PC-3 (cell line): ENCODE measurements at regions not wholly inside any gene's neighbourhood (a gene's known extent, or its start where the extent isn't known, plus 50 kb on each side); places are given as distances from the start of the nearest gene placed in this dataset.

Source experiments
- ATAC-seq: fragments of 200-7000 bp; cut with Tn5 transposase; 2 replicates; pipeline ENCODE4 v1.9.1; 2020; ENCODE audit warnings: mild to moderate bottlenecking, moderate library complexity
- BruUV-seq: library from RNA; stranded (reverse); fragments of 400-500 nt; replicated peaks from 2 replicates; lab custom pipeline; 2021; lab: Mats Ljungman, UMichigan
- CTCF ChIA-PET: fragments of 300-600 bp; sonication (Branson Sonifier 250); formaldehyde crosslinking; loops from one replicate; lab custom pipeline; 2022; ENCODE audit warnings: antibody characterized with exemption; lab: Charles Lee
- POLR2A ChIA-PET: fragments of 300-600 bp; sonication (Branson Sonifier 250); formaldehyde crosslinking; loops from one replicate; lab custom pipeline; 2022; ENCODE audit warnings: antibody characterized with exemption; ENCODE audit not compliant: unreplicated experiment; lab: Charles Lee
- DNase-seq: peaks from one replicate; pipeline ENCODE4 v3.0.0-alpha.2; 2015
- H2AFZ ChIP-seq: fragments of 300-600 bp; sonication (generic); 2 replicates; pipeline ENCODE4 v1.6.0; 2016; ENCODE audit warnings: antibody characterized with exemption, low read length
- H3F3A ChIP-seq: fragments of 300-600 bp; sonication (generic); one replicate; pipeline ENCODE4 v1.6.0; 2017; ENCODE audit warnings: antibody characterized with exemption, low read length, control low read depth, mild to moderate bottlenecking; ENCODE audit not compliant: unreplicated experiment
- H3K27ac ChIP-seq: fragments of 300-600 bp; sonication (generic); 2 replicates; pipeline ENCODE4 v1.5.1; 2016; ENCODE audit warnings: mild to moderate bottlenecking, low read length
- H3K27me3 ChIP-seq: fragments of 300-600 bp; sonication (generic); 2 replicates; pipeline ENCODE4 v1.6.1; 2016; ENCODE audit warnings: low read length, mixed read lengths
- H3K36me3 ChIP-seq: fragments of 300-600 bp; sonication (generic); 2 replicates; pipeline ENCODE4 v1.6.1; 2016; ENCODE audit warnings: low read depth, mixed run types, low read length, mixed read lengths
- H3K4me1 ChIP-seq: fragments of 300-600 bp; sonication (generic); 2 replicates; pipeline ENCODE4 v1.5.1; 2016; ENCODE audit warnings: low read length; ENCODE audit not compliant: insufficient read depth
- H3K4me2 ChIP-seq: fragments of 300-600 bp; sonication (generic); 2 replicates; pipeline ENCODE4 v1.6.0; 2016; ENCODE audit warnings: low read length
- H3K4me3 ChIP-seq: fragments of 300-600 bp; sonication (generic); 2 replicates; pipeline ENCODE4 v1.5.1; 2016; ENCODE audit warnings: mild to moderate bottlenecking, low read length, mixed read lengths
- H3K79me2 ChIP-seq: fragments of 300-600 bp; sonication (generic); 2 replicates; pipeline ENCODE4 v1.6.1; 2017; ENCODE audit warnings: low read length, mixed read lengths
- H3K9ac ChIP-seq: fragments of 300-600 bp; sonication (generic); 2 replicates; pipeline ENCODE4 v1.6.0; 2016; ENCODE audit warnings: mild to moderate bottlenecking, low read length
- H3K9me2 ChIP-seq: fragments of 300-600 bp; sonication (generic); replicated peaks from 2 replicates; pipeline ENCODE4 v1.6.1; 2016; ENCODE audit warnings: mixed run types, low read length, mixed read lengths
- H3K9me3 ChIP-seq: fragments of 300-600 bp; sonication (generic); 2 replicates; pipeline ENCODE4 v1.6.1; 2016; ENCODE audit warnings: low read length, mixed read lengths
- H4K20me1 ChIP-seq: fragments of 300-600 bp; sonication (generic); 2 replicates; pipeline ENCODE4 v1.6.1; 2016; ENCODE audit warnings: low read length, mixed read lengths
- CTCF ChIP-seq: fragments of 300-600 bp; sonication (generic); conservative IDR thresholded peaks from 2 replicates; pipeline ENCODE4 v1.5.1; 2017; ENCODE audit warnings: antibody characterized with exemption, low read depth, mild to moderate bottlenecking, low read length
- EZH2 ChIP-seq: fragments of 300-600 bp; sonication (generic); IDR thresholded peaks from one replicate; pipeline ENCODE4 v1.6.1; 2017; ENCODE audit warnings: antibody characterized with exemption, mild to moderate bottlenecking, low read length; ENCODE audit not compliant: unreplicated experiment
- EZH2phosphoT487 ChIP-seq: fragments of 300-600 bp; sonication (generic); IDR thresholded peaks from 2 replicates; pipeline ENCODE4 v1.6.1; 2018; ENCODE audit warnings: mild to moderate bottlenecking, antibody characterized with exemption, low read length, borderline replicate concordance
- intact Hi-C: fragments of 100-400 bp; cut with micrococcal nuclease; formaldehyde crosslinking; loops from 2 replicates; pipeline ENCODE4 v1.9.0; 2023

GRCh38 chr5:174303437-174304045 lies 258.0 kb downstream of the NSG2 start:
- Histone ChIP-seq H3K9ac (no peak overlapping the region), H3K9me2 (no peaks in the 10 kb centered on the region), H3K36me3 (no peaks in the 10 kb centered on the region), H3K9me3 (no peaks in the 10 kb centered on the region), H3K27ac (no peak overlapping the region), H3K27me3 (peaks cover 89% of the 10 kb centered on the region), H3K4me1 (no peaks in the 10 kb centered on the region), H3K4me2 (no peak overlapping the region), H3F3A (no peaks in the 10 kb centered on the region), H3K79me2 (no peaks in the 10 kb centered on the region), H3K4me3 (no peak overlapping the region), H2AFZ (no peak overlapping the region), H4K20me1 (no peaks in the 10 kb centered on the region)
- intact Hi-C loops = no loop called here
- BruUV-seq = no TSS peak
- ATAC-seq (no peak), DNase-seq (no peak)
- CTCF ChIA-PET = no interaction called here
- POLR2A ChIA-PET = no interaction called here
- TF ChIP-seq EZH2phosphoT487 = no peak
- no peak for TF ChIP-seq CTCF
- TF ChIP-seq EZH2 = no peak

GRCh38 chr5:174305241-174305681 lies 259.8 kb downstream of the NSG2 start:
- Histone ChIP-seq H2AFZ (no peak overlapping the region), H3F3A (no peaks in the 10 kb centered on the region), H3K27me3 (peaks cover 93% of the 10 kb centered on the region), H3K27ac (no peak overlapping the region), H3K9ac (no peak overlapping the region), H3K4me2 (no peak overlapping the region), H3K9me2 (no peaks in the 10 kb centered on the region), H3K36me3 (no peaks in the 10 kb centered on the region), H3K9me3 (no peaks in the 10 kb centered on the region), H3K79me2 (no peaks in the 10 kb centered on the region), H3K4me1 (no peaks in the 10 kb centered on the region), H3K4me3 (no peak overlapping the region), H4K20me1 (no peaks in the 10 kb centered on the region)
- no peak for TF ChIP-seq EZH2
- TF ChIP-seq EZH2phosphoT487 = no peak
- TF ChIP-seq CTCF = no peak
- no peak for ATAC-seq
- CTCF ChIA-PET = no interaction called here
- POLR2A ChIA-PET = no interaction called here
- DNase-seq = no peak
- BruUV-seq = no TSS peak
- intact Hi-C loops = no loop called here

- no peaks in the 10 kb centered on the region for H3K4me1 ChIP-seq
- H3K9me3 ChIP-seq = no peaks in the 10 kb centered on the region
- no peaks in the 10 kb centered on the region for H4K20me1 ChIP-seq
- BruUV-seq = no TSS peak
- intact Hi-C loops = no loop called here
- H3K4me3 ChIP-seq = no peak overlapping the region
- TF ChIP-seq EZH2 (no peak), CTCF (no peak), EZH2phosphoT487 (no peak)
- CTCF ChIA-PET = no interaction called here
- POLR2A ChIA-PET = no interaction called here
- ATAC-seq = no peak
- no peak overlapping the region for H3K27ac ChIP-seq
- no peak overlapping the region for H3K9ac ChIP-seq
- no peak for DNase-seq
- H3K36me3 ChIP-seq = no peaks in the 10 kb centered on the region
- no peak overlapping the region for H3K4me2 ChIP-seq
- H3F3A ChIP-seq = no peaks in the 10 kb centered on the region
- H3K27me3 ChIP-seq = peaks cover 93% of the 10 kb centered on the region
- H3K79me2 ChIP-seq = no peaks in the 10 kb centered on the region
- no peaks in the 10 kb centered on the region for H3K9me2 ChIP-seq
- no peak overlapping the region for H2AFZ ChIP-seq
Observed at GRCh38 chr5:174306345-174307030, 261.0 kb downstream of the NSG2 start.
